CD4-positive, alpha-beta T cell (primary cell): ENCODE measurements at regions not wholly inside any gene's neighbourhood (a gene's known extent, or its start where the extent isn't known, plus 50 kb on each side); places are given as distances from the start of the nearest gene placed in this dataset.

Experiments used
- ATAC-seq: fragments of 200-7000 bp; cut with Tn5 transposase; one replicate; pipeline ENCODE4 v1.10.0; 2022; ENCODE audit warnings: mild to moderate bottlenecking; ENCODE audit not compliant: poor library complexity
- CTCF ChIA-PET: fragments of 350-600 bp; sonication (Branson Sonifier 250); formaldehyde crosslinking; loops from one replicate; lab custom pipeline; 2021; ENCODE audit warnings: antibody characterized with exemption, inconsistent platforms; lab: Charles Lee
- POLR2A ChIA-PET: fragments of 350-600 bp; sonication (Branson Sonifier 250); formaldehyde crosslinking; loops from one replicate; lab custom pipeline; 2021; ENCODE audit warnings: antibody characterized with exemption, inconsistent platforms; lab: Charles Lee
- DNase-seq, 14 experiments: peaks; one replicate each; pipeline ENCODE4 v3.0.0-alpha.2; 2013 to 2020; ENCODE audit warnings: mixed read lengths in 2 of 14
- H3K27ac ChIP-seq, 2 donors: one replicate each; pipeline versions ENCODE4 v1.5.1 to v1.7.0; 2013; ENCODE audit warnings: low read length in 2 of 2, low read depth in 1 of 2, mild to moderate bottlenecking in 1 of 2
- H3K27me3 ChIP-seq, 2 experiments: 1 replicate in 1 of 2; 2 replicates in 1 of 2; pipeline versions ENCODE4 v1.6.1 to v1.7.0; 2013; ENCODE audit warnings: low read length in 2 of 2, control low read depth in 1 of 2, mild to moderate bottlenecking in 1 of 2, moderate library complexity in 1 of 2; ENCODE audit not compliant: insufficient read depth in 2 of 2, control insufficient read depth in 1 of 2
- H3K36me3 ChIP-seq: one replicate; pipeline ENCODE4 v1.6.1; 2013; ENCODE audit warnings: low read length, control low read depth; ENCODE audit not compliant: insufficient read depth
- H3K4me1 ChIP-seq: one replicate; pipeline ENCODE4 v1.6.1; 2013; ENCODE audit warnings: low read length, control low read depth; ENCODE audit not compliant: insufficient read depth
- H3K4me3 ChIP-seq: one replicate; pipeline ENCODE4 v1.5.1; 2013; ENCODE audit warnings: mild to moderate bottlenecking, low read length, moderate library complexity
- H3K9me3 ChIP-seq, 2 experiments: 1 replicate in 1 of 2; 2 replicates in 1 of 2; pipeline versions ENCODE4 v1.6.1 to v1.7.0; 2013; ENCODE audit warnings: low read length in 2 of 2, mild to moderate bottlenecking in 2 of 2, control low read depth in 1 of 2, moderate library complexity in 1 of 2; ENCODE audit not compliant: control insufficient read depth in 1 of 2, insufficient read depth in 1 of 2
- H3K27ac Mint-ChIP-seq: one replicate; pipeline ENCODE4 v1.8.0; 2020; ENCODE audit warnings: mixed read lengths
- H3K27me3 Mint-ChIP-seq: one replicate; pipeline ENCODE4 v1.8.0; 2021; ENCODE audit warnings: mixed read lengths
- H3K36me3 Mint-ChIP-seq: one replicate; pipeline ENCODE4 v1.8.0; 2021; ENCODE audit warnings: low read depth, mixed read lengths
- H3K4me1 Mint-ChIP-seq: one replicate; pipeline ENCODE4 v1.8.0; 2021; ENCODE audit warnings: low read depth, mixed read lengths
- H3K4me3 Mint-ChIP-seq: one replicate; pipeline ENCODE4 v1.8.0; 2020; ENCODE audit warnings: mild to moderate bottlenecking, mixed read lengths
- H3K9me3 Mint-ChIP-seq: one replicate; pipeline ENCODE4 v1.8.0; 2020; ENCODE audit warnings: mixed read lengths
- intact Hi-C, 2 experiments: fragments of 100-400 bp; cut with DNase I in 1 of 2; cut with micrococcal nuclease in 1 of 2; formaldehyde crosslinking; loops; one replicate each; pipeline versions ENCODE4 v1.15.1 to v1.9.0; 2023 to 2025; cut with DNase I, micrococcal nuclease
- TF ChIP-seq, protein P1 (sequence below): fragments of 200-600 bp; IDR thresholded peaks from one replicate; pipeline ENCODE4 v1.8.0; 2022; ENCODE audit warnings: antibody characterized with exemption, mild to moderate bottlenecking

DNA sequence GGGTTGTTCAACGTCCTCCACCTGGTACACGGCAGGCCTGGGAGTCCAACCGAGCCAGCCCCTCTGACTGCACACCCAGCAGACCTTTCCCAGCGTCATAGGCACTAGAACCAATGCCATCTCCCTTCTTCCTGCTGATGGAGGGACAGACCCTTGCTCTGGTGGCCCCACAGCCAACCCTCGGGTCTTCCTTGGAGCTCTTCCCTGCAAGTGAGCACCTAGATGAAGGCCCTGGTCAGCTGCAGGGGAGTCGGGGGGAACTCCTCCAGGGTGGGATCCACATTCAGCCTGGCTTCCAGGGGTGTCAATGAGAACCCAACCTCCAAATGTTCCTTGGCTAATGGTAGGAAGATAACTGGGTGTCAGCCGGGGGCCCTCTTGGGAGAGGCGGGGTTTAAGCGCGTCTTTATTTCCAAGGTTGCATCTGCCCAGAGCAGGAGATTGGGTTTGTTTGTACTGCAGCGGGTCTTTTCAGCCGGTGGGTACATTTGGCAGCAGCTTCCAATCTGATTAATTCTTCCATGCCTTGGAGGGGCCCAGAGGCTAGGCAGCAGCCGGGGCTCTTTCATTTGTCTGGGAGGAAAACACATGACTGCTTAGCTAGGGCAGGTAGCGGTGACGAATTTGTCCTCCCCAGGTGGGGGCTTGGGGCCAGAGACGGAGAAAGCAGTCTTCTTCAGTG, 56.0 kb upstream of the SHISAL1 start:
- Mint-ChIP-seq H3K36me3 (no peaks in the 10 kb centered on the region), H3K27ac (no peak overlapping the region), H3K9me3 (no peaks in the 10 kb centered on the region), H3K27me3 (no peaks in the 10 kb centered on the region), H3K4me1 (no peaks in the 10 kb centered on the region), H3K4me3 (no peak overlapping the region)
- TF ChIP-seq, protein P1, sequence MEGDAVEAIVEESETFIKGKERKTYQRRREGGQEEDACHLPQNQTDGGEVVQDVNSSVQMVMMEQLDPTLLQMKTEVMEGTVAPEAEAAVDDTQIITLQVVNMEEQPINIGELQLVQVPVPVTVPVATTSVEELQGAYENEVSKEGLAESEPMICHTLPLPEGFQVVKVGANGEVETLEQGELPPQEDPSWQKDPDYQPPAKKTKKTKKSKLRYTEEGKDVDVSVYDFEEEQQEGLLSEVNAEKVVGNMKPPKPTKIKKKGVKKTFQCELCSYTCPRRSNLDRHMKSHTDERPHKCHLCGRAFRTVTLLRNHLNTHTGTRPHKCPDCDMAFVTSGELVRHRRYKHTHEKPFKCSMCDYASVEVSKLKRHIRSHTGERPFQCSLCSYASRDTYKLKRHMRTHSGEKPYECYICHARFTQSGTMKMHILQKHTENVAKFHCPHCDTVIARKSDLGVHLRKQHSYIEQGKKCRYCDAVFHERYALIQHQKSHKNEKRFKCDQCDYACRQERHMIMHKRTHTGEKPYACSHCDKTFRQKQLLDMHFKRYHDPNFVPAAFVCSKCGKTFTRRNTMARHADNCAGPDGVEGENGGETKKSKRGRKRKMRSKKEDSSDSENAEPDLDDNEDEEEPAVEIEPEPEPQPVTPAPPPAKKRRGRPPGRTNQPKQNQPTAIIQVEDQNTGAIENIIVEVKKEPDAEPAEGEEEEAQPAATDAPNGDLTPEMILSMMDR = no peak
- Histone ChIP-seq H3K27ac (no peak overlapping the region), H3K4me3 (no peak overlapping the region), H3K4me1 (no peaks in the 10 kb centered on the region), H3K27me3 (peaks cover 0 to 5% of the 10 kb centered on the region in 2 experiments), H3K36me3 (no peaks in the 10 kb centered on the region), H3K9me3 (peaks cover 0 to 14% of the 10 kb centered on the region in 2 experiments)
- CTCF ChIA-PET = no interaction called here
- ATAC-seq (no peak), DNase-seq (no peak)
- intact Hi-C loops = no loop called here
- POLR2A ChIA-PET = no interaction called here

DNA sequence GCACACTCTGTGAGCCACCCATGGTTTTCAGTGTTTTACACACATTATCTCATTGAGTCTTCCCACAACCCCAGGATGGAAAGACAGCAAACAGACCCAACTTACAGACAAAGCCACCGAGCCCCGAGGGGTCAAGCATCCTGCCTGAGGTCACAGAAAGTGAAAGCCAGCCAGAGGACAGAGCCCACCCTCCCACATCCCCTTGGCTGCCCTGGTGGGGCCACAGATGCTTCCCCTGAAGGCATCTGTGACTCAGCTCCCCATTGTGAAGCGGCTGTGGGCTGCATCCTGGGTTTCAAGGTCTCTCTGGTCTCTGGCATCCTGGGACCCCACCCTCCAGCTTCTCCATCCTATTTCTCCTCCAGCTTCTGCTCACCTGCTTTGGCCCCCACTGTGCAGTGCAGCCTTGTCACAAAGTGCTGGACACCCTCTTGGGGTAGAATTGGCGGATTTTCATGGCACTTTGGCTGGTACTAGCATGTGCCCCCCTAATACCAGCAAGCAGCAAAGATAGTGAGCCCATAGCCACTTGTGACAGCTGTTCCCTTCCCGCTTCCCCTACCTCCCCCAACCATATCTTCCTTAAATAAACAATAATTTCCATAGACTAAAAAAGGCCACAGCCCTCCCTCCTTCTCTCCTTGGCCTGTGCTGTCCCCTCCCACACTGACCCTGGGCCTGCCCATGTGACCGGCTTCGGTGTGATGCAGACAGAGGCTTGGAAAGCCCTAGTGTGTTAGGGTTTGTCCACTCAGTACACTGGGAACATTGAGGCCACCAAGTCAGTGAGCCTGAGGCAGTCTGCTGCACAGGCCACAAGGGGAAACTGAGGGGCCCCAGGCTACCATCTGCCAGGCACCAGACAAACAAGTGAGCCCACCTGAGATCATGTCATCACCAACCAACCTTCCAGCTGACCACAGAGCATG, 53.9 kb upstream of the SHISAL1 start:
- Histone ChIP-seq H3K27me3 (no peaks in the 10 kb centered on the region), H3K27ac (no peak overlapping the region), H3K9me3 (peaks cover 0 to 9% of the 10 kb centered on the region in 2 experiments), H3K36me3 (no peaks in the 10 kb centered on the region), H3K4me1 (no peaks in the 10 kb centered on the region), H3K4me3 (no peak overlapping the region)
- ATAC-seq (no peak), DNase-seq (no peak)
- Mint-ChIP-seq H3K9me3 (no peaks in the 10 kb centered on the region), H3K36me3 (no peaks in the 10 kb centered on the region), H3K4me3 (no peak overlapping the region), H3K27me3 (no peaks in the 10 kb centered on the region), H3K4me1 (no peaks in the 10 kb centered on the region), H3K27ac (no peak overlapping the region)
- CTCF ChIA-PET = no interaction called here
- intact Hi-C loops = no loop called here
- POLR2A ChIA-PET = no interaction called here
- TF ChIP-seq, protein P1 = no peak

DNA sequence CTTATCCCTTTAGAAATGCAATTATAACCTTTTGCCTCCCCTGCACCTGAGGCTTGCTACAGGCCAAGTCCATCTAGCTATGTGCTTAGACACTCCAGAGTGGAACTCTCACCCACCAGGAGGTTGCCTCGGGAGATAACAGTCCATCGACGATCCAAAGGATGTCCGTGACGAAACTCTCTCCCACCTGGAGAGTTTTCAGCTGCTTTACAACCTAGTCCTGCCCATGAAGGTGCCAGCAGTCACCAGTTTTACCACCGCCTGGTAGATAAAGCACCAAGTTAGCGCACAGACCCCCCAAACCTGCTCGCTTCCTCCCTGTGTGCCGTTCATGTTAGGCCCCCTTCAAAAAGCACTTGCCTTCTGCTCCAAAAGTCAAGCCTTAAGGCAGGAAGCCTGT, 53.1 kb upstream of the SHISAL1 start:
- Mint-ChIP-seq H3K9me3 (no peaks in the 10 kb centered on the region), H3K4me1 (no peaks in the 10 kb centered on the region), H3K27me3 (no peaks in the 10 kb centered on the region), H3K36me3 (no peaks in the 10 kb centered on the region), H3K27ac (no peak overlapping the region), H3K4me3 (no peak overlapping the region)
- no peaks in the 10 kb centered on the region for H3K36me3 ChIP-seq
- ChIA-PET POLR2A (no interaction called here), CTCF (no interaction called here)
- H3K27ac ChIP-seq = no peak overlapping the region
- H3K4me3 ChIP-seq = no peak overlapping the region
- ATAC-seq (no peak), DNase-seq (no peak)
- intact Hi-C loops = no loop called here
- peaks cover 0 to 4% of the 10 kb centered on the region in 2 experiments for H3K9me3 ChIP-seq
- no peaks in the 10 kb centered on the region for H3K4me1 ChIP-seq
- TF ChIP-seq, protein P1 = no peak
- H3K27me3 ChIP-seq = no peaks in the 10 kb centered on the region
